Adrenal gland (tissue), 5 donors: ENCODE measurements at regions not wholly inside any gene's neighbourhood (a gene's known extent, or its start where the extent isn't known, plus 50 kb on each side); places are given as distances from the start of the nearest gene placed in this dataset.

ENCODE experiments used
- POLR2A ChIP-seq, 2 donors: fragments of 450-650 bp; IDR thresholded peaks; one replicate each; pipeline ENCODE4 v1.6.1; 2017; ENCODE audit warnings: antibody characterized with exemption in 2 of 2, mild to moderate bottlenecking in 2 of 2, moderate library complexity in 1 of 2
- TF ChIP-seq, protein P1 (sequence below), 6 experiments: fragments of 450-650 bp in 4 of 6; fragments of 200-600 bp in 2 of 6; sonication (generic) in 1 of 6; IDR thresholded peaks; 1 replicate in 5 of 6; 2 replicates in 1 of 6; pipeline versions ENCODE4 v1.5.1 to v1.8.0; 2016 to 2021; ENCODE audit warnings: antibody characterized with exemption in 6 of 6, mild to moderate bottlenecking in 2 of 6, moderate library complexity in 1 of 6
- donor health status: DM: no; HTN: no; CAD: no.

DNA sequence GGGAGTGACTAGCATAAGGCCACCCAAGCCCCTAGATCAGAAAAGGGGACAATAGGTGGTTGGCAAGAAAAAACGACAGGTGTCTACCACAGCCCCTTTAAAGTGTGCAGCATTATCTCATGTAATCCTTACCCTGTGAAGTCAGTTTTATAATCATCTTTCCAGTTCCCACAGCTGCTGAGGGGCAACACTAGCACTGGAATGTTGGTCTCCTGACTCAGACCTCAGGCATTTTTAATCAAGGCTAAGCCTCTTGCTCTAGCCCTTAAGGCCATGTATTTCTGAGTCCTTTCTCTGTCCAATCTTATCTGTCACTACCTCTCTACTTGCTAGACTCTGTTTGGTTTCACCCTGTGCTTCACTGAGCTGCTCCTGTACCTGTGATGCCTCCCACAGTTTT, 171.7 kb downstream of the TLE3 start:
- TF ChIP-seq POLR2A (IDR thresholded peaks at IDR 0.05) = no peak
- TF ChIP-seq, protein P1, sequence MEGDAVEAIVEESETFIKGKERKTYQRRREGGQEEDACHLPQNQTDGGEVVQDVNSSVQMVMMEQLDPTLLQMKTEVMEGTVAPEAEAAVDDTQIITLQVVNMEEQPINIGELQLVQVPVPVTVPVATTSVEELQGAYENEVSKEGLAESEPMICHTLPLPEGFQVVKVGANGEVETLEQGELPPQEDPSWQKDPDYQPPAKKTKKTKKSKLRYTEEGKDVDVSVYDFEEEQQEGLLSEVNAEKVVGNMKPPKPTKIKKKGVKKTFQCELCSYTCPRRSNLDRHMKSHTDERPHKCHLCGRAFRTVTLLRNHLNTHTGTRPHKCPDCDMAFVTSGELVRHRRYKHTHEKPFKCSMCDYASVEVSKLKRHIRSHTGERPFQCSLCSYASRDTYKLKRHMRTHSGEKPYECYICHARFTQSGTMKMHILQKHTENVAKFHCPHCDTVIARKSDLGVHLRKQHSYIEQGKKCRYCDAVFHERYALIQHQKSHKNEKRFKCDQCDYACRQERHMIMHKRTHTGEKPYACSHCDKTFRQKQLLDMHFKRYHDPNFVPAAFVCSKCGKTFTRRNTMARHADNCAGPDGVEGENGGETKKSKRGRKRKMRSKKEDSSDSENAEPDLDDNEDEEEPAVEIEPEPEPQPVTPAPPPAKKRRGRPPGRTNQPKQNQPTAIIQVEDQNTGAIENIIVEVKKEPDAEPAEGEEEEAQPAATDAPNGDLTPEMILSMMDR (IDR thresholded peaks at IDR 0.05) = no peak
